Lower leg skin (tissue), 4 donors: ENCODE measurements at regions not wholly inside any gene's neighbourhood (a gene's known extent, or its start where the extent isn't known, plus 50 kb on each side); places are given as distances from the start of the nearest gene placed in this dataset.

ENCODE experiments used
- DNase-seq, 2 donors: peaks; one replicate each; pipeline ENCODE4 v3.0.0-alpha.2; 2019; ENCODE audit warnings: low spot score in 2 of 2
- H3K4me3 ChIP-seq: fragments of 200-600 bp; sonication (generic); 2 replicates; pipeline ENCODE4 v1.5.1; 2017; ENCODE audit warnings: mild to moderate bottlenecking, low read depth; ENCODE audit not compliant: poor library complexity, severe bottlenecking
- CTCF ChIP-seq, 3 donors: fragments of 450-650 bp; IDR thresholded peaks; one replicate each; pipeline ENCODE4 v1.5.1; 2016; ENCODE audit warnings: antibody characterized with exemption in 3 of 3, mild to moderate bottlenecking in 3 of 3, moderate library complexity in 2 of 3
- POLR2A ChIP-seq, 2 donors: fragments of 450-650 bp; IDR thresholded peaks; one replicate each; pipeline ENCODE4 v1.6.1; 2016 to 2017; ENCODE audit warnings: antibody characterized with exemption in 2 of 2, mild to moderate bottlenecking in 1 of 2, moderate library complexity in 1 of 2
- WGBS, 2 donors: methylation state at CpG; one replicate each; pipeline ENCODE4 v1.1.5; 2018; 5-methylcytosine and 5-hydroxymethylcytosine counted together
- intact Hi-C: fragments of 100-400 bp; cut with DNase I; formaldehyde crosslinking; loops from one replicate; pipeline ENCODE4 v1.15.0; 2023; ENCODE audit warnings: low total_unique reads

GRCh38 chr13:64446372-64446771 lies 2783.8 kb downstream of the PCDH9 start:
- H3K4me3 ChIP-seq: no peak overlapping the region
- TF ChIP-seq CTCF (IDR thresholded peaks at IDR 0.05) (no peak), POLR2A (IDR thresholded peaks at IDR 0.05) (no peak)
- intact Hi-C loops: no loop called here
- no peak for DNase-seq
- 41 to 45% methylated on average over 2 of the region's 2 CpGs for WGBS, 2 donors

- intact Hi-C loops: no loop called here
- H3K4me3 ChIP-seq: no peak overlapping the region
- no peak for TF ChIP-seq POLR2A (IDR thresholded peaks at IDR 0.05)
- 90 to 93% methylated on average over 1 of the region's 1 CpG for WGBS, 2 donors
- no peak for DNase-seq
Measured at GRCh38 chr13:64441740-64442139, 2788.4 kb downstream of the PCDH9 start.

- DNase-seq: no peak
- WGBS, 2 donors: 64 to 85% methylated on average over 2 of the region's 2 CpGs
- H3K4me3 ChIP-seq: no peak overlapping the region
- TF ChIP-seq POLR2A (IDR thresholded peaks at IDR 0.05): no peak
- no peak for TF ChIP-seq CTCF (IDR thresholded peaks at IDR 0.05)
- intact Hi-C loops: no loop called here
Measured at GRCh38 chr13:64438084-64438483, 2792.1 kb downstream of the PCDH9 start.

- no peak for DNase-seq
- no peak overlapping the region for H3K4me3 ChIP-seq
- WGBS, 2 donors: 56 to 67% methylated on average over 2 of the region's 2 CpGs
- intact Hi-C loops: no loop called here
- no peak for TF ChIP-seq POLR2A (IDR thresholded peaks at IDR 0.05)
- TF ChIP-seq CTCF (IDR thresholded peaks at IDR 0.05): no peak
Measured at GRCh38 chr13:64429691-64430090, 2800.4 kb downstream of the PCDH9 start.

GRCh38 chr13:64428196-64428595 lies 2801.9 kb downstream of the PCDH9 start:
- TF ChIP-seq POLR2A (IDR thresholded peaks at IDR 0.05) (no peak), CTCF (IDR thresholded peaks at IDR 0.05) (no peak)
- intact Hi-C loops: no loop called here
- no peak overlapping the region for H3K4me3 ChIP-seq
- no peak for DNase-seq

- 44 to 59% methylated on average over 1 of the region's 1 CpG for WGBS, 2 donors
- intact Hi-C loops: no loop called here
- TF ChIP-seq CTCF (IDR thresholded peaks at IDR 0.05): no peak
- no peak for TF ChIP-seq POLR2A (IDR thresholded peaks at IDR 0.05)
- no peak for DNase-seq
- H3K4me3 ChIP-seq: no peak overlapping the region
Measured at GRCh38 chr13:64423467-64423866, 2806.7 kb downstream of the PCDH9 start.
